GM21576 (cell line): ENCODE measurements at regions not wholly inside any gene's neighbourhood (a gene's known extent, or its start where the extent isn't known, plus 50 kb on each side); places are given as distances from the start of the nearest gene placed in this dataset.
"Not testable (repeated sequence)": the region's sequence is repeated elsewhere in the genome, so short reads cannot be mapped to it uniquely, and the experiment has no call there.

Experiments
- ATAC-seq: cut with Tn5 transposase; IDR thresholded peaks from one replicate; pipeline ENCODE4 v1.9.1; 2021; ENCODE audit warnings: mild to moderate bottlenecking, moderate library complexity; ENCODE audit not compliant: unreplicated experiment

GRCh38 chr11:129503646-129504045 is 128.0 kb downstream of the BARX2 start:
- no peak for ATAC-seq

DNA sequence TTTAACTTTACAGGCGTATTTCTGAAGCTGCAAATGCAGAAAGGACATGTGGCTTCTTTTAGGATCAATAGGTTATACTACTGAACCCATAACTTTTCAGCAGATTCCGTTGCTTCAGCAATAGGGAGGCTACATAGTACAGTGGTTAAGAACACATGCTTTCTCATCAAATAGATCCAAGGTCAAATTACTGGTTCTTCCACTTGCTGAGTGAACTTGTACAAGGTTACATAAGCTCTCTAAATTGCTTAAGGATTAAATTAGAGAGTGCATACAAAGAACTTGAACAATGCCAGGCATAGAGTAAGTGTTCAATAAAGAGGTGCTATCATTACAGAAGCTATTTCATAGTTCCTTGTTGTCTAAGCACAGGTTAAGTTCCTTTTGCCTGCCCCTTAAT is 129.6 kb downstream of the BARX2 start:
- ATAC-seq = no peak

DNA sequence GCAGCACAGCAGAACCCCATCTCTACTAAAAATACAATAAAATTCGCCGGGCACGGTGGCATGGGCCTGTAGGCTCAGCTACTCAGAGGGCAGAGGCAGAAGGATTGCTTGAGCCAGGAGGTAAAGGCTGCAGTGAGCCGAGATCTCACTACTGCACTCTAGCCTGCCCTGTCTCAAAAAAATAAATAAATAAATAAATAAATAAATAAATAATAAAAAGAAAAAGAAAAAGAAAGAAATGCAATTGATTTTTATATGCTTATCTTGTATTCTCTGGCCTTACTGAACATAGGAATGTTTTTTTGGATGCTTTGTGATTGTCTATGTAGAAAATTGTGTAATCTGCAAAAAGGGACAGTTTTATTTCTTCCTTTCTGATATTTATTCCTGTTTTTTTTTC is 132.5 kb downstream of the BARX2 start:
- no peak for ATAC-seq

GRCh38 chr11:129528296-129528695 is 152.6 kb downstream of the BARX2 start:
- ATAC-seq = no peak

DNA sequence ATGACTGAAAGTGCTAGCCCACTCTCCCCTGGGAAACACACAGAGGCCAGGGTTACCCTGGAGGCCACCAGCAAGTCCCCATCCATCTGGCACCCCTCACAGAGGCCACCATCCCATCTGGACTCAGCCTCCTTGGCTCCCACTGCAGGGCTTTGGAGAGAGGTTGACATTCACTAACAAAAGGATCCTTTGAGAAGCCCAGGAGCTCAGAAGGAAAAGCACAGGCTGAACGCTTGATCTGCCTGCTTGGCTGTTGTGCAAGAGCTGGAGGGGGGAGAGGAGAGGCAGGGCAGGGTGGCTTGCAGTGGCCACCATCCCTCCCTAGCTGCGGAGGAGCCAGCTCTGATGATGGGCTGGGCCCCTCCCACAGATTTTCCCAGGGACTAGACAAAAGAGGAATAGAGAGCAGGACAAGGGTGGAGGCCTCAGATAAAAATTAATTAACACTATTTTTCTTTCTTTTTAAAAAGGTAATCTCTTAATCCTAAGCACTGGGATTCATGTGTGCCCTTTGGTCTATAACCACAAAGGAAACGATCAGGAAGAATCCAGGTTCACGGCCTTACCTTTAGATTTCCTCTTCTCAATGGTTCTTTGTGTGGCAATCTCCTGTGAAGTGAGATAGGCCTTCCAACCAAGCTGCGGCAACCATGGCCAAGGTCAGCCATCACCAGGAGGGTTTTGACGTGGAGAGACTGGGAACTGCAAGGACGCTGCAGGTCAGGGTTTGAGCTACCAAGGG is 154.7 kb downstream of the BARX2 start:
- ATAC-seq = no peak

DNA sequence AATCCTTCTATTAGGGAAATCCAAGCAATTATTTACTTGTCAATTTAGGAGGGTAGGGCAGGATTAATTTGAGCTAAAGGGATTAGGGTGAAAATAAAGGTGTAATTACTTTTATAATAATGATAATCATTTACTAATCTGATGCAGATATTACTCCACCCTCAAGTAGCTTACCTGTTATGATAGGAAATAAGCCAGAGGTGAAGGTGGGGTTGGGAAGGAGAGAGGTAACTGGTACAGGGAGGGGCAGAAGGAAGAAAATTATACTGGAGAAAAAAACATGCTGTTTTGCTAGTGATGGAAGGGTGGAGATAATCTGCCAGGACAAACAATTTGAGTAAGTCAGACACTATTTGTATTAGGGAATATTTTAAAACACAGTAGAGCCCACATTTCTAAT is 157.7 kb downstream of the BARX2 start:
- no peak for ATAC-seq

DNA sequence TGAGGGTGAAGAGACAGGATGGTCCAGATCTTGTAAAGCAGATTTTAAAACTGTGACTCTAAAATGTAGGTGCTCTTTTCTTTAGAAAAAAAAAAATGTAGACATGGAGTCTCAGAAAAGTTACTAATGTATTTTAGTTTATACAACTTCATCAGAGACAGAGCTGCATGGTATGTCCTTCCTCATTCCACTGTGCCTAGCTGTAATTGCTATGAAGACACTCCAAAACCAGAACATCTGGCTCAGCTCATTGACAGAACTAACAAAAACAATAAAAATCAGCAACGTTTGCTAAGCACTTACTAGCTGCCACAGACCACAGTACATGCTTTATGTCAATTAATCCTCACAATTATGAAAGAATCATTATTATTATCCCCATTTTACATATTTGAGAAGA is 160.7 kb downstream of the BARX2 start:
- no peak for ATAC-seq

- ATAC-seq = no peak
Observed at GRCh38 chr11:129538323-129538722, 162.7 kb downstream of the BARX2 start.

- no peak for ATAC-seq
Observed at GRCh38 chr11:129543515-129544290, 168.1 kb downstream of the BARX2 start.

- no peak for ATAC-seq
Observed at GRCh38 chr11:129544691-129545090, 169.0 kb downstream of the BARX2 start.

DNA sequence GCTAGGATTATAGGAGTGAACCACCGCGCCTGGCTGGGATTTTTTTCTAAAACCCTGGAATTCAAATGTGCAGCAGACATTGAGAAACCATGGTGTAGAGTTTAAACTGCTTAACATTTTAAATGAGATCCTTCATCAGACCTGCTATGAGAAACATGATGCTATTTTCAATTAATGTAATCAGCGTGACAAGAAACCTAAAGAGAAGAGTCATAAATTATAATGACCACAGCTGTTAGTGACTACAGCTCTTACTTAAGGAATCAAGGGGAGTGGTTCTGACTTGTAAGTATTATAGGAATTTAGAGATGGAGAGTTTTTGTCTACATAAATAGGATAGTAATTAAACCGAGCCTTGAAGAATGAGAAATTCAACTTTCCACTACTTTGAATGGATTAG is 170.6 kb downstream of the BARX2 start:
- ATAC-seq = no peak

GRCh38 chr11:129557421-129557820 is 181.8 kb downstream of the BARX2 start:
- ATAC-seq = no peak

DNA sequence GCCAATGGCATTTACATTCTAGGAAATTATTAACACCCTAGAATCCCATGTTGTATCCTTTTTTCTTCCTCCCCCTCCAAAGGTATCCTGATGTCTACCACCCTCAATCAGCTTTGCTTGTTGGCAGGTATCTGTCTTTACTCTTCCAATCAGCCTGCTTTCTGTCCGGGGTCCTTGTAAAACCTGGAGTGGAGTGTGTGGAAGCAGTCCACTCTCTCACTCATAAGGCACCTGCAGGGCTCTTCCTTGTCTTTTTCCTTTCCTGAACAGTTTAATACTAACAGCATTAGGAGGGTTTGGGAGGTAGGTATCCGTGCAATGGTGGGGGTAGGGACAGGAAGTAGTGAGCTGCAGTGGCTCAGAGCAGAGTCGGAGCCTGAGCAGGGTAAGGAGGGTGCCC is 193.4 kb downstream of the BARX2 start:
- no peak for ATAC-seq

DNA sequence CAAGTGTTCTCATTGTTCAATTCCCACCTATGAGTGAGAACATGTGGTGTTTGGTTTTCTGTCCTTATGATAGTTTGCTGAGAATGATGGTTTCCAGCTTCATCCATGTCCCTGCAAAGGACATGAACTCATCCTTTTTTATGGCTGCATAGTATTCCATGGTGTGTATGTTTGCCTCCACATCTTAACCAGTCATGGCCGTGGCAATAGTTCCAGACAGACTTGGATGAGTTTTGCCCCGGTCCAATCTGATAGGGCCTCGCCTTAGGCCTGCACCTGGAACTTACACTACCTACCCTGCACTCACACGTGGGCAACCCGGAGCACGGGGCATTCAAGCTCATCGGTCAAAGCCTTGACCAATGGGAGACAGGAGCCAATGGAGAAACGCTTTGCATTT is 197.0 kb downstream of the BARX2 start:
- not testable (repeated sequence) for ATAC-seq

- no peak for ATAC-seq
Observed at GRCh38 chr11:129573161-129573560, 197.5 kb downstream of the BARX2 start.

DNA sequence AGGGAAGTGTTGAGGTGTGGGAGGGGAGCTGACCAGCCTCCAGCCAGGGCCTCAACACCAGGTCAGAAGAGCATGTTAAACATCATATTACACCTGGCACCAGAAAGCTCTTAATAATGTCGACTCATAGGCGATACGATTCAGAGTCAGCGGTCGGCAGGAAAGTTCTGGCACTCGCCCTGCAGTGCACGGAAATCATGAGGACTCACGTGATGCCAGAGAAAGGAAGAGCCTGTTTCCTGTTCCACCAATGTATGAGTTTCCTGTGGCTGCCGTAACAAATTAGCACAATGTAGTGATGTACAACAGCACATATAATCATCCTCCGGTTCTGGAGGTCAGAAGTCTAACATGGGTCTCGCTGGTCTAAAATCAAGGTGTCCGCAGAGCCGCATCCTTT is 198.8 kb downstream of the BARX2 start:
- ATAC-seq = no peak

DNA sequence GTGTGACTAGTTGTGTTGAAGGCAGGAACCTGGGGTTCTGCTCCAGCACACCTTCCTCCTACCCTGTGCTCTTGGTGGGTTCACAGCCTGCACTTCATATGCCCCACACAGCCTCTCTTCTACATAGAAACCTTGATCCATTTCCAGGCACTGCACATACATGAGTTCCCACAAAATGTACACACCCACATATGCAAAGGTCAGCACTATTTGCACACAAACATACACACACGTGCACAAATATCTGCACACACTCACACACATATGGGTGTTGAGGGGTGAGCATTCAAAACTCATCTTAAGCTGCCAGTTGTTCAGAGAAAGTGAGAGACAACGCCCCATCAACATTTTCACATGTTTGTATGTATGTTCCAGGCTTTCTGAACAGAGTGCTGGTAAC is 201.0 kb downstream of the BARX2 start:
- ATAC-seq = no peak

DNA sequence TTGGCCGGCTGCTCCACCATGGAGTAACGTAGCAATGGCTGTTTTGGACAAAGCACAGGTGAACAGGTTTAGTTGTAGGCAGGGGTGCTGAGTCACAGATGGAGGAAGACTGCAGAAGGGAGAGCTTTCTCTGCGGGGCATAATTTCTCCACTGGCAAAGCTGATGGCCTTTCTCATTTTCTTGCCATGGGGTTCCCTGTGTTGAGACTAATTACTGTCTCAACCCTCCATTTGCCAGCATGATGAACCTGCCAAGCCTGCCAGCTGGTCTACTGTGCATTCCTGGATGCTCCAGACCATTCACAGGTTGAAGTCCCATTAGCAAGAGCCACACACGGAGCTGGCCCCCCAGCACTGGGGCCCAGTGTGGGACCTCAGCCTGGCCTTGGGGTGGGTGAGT is 202.4 kb downstream of the BARX2 start:
- no peak for ATAC-seq

DNA sequence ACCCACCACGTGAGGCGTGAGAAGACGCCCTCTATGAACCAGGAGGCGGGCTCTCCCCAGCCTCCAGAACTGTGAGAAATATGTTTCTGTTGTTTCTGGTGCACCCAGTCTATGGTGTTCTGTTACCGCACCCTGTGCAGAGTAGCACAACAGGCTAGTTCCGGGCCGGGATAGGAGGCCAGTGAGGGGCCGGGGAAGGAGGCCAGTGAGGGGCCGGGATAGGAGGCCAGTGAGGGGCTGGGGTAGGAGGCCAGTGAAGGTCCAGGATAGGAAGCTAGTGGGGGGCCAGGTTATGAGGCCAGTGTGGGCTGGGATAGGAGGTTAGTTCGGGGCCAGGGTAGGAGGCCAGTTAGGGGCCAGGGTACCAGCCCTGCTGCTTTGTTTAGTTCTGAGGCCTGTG is 204.6 kb downstream of the BARX2 start:
- ATAC-seq = no peak

- no peak for ATAC-seq
Observed at GRCh38 chr11:129584316-129584715, 208.7 kb downstream of the BARX2 start.

GRCh38 chr11:129589190-129589860 is 213.7 kb downstream of the BARX2 start:
- no peak for ATAC-seq
